PC-3 (cell line): ENCODE measurements at regions not wholly inside any gene's neighbourhood (a gene's known extent, or its start where the extent isn't known, plus 50 kb on each side); places are given as distances from the start of the nearest gene placed in this dataset.

Source experiments
- ATAC-seq: fragments of 200-7000 bp; cut with Tn5 transposase; 2 replicates; pipeline ENCODE4 v1.9.1; 2020; ENCODE audit warnings: mild to moderate bottlenecking, moderate library complexity
- BruUV-seq: library from RNA; stranded (reverse); fragments of 400-500 nt; replicated peaks from 2 replicates; lab custom pipeline; 2021; lab: Mats Ljungman, UMichigan
- CTCF ChIA-PET: fragments of 300-600 bp; sonication (Branson Sonifier 250); formaldehyde crosslinking; loops from one replicate; lab custom pipeline; 2022; ENCODE audit warnings: antibody characterized with exemption; lab: Charles Lee
- POLR2A ChIA-PET: fragments of 300-600 bp; sonication (Branson Sonifier 250); formaldehyde crosslinking; loops from one replicate; lab custom pipeline; 2022; ENCODE audit warnings: antibody characterized with exemption; ENCODE audit not compliant: unreplicated experiment; lab: Charles Lee
- DNase-seq: peaks from one replicate; pipeline ENCODE4 v3.0.0-alpha.2; 2015
- H2AFZ ChIP-seq: fragments of 300-600 bp; sonication (generic); 2 replicates; pipeline ENCODE4 v1.6.0; 2016; ENCODE audit warnings: antibody characterized with exemption, low read length
- H3F3A ChIP-seq: fragments of 300-600 bp; sonication (generic); one replicate; pipeline ENCODE4 v1.6.0; 2017; ENCODE audit warnings: antibody characterized with exemption, low read length, control low read depth, mild to moderate bottlenecking; ENCODE audit not compliant: unreplicated experiment
- H3K27ac ChIP-seq: fragments of 300-600 bp; sonication (generic); 2 replicates; pipeline ENCODE4 v1.5.1; 2016; ENCODE audit warnings: mild to moderate bottlenecking, low read length
- H3K27me3 ChIP-seq: fragments of 300-600 bp; sonication (generic); 2 replicates; pipeline ENCODE4 v1.6.1; 2016; ENCODE audit warnings: low read length, mixed read lengths
- H3K36me3 ChIP-seq: fragments of 300-600 bp; sonication (generic); 2 replicates; pipeline ENCODE4 v1.6.1; 2016; ENCODE audit warnings: low read depth, mixed run types, low read length, mixed read lengths
- H3K4me1 ChIP-seq: fragments of 300-600 bp; sonication (generic); 2 replicates; pipeline ENCODE4 v1.5.1; 2016; ENCODE audit warnings: low read length; ENCODE audit not compliant: insufficient read depth
- H3K4me2 ChIP-seq: fragments of 300-600 bp; sonication (generic); 2 replicates; pipeline ENCODE4 v1.6.0; 2016; ENCODE audit warnings: low read length
- H3K4me3 ChIP-seq: fragments of 300-600 bp; sonication (generic); 2 replicates; pipeline ENCODE4 v1.5.1; 2016; ENCODE audit warnings: mild to moderate bottlenecking, low read length, mixed read lengths
- H3K79me2 ChIP-seq: fragments of 300-600 bp; sonication (generic); 2 replicates; pipeline ENCODE4 v1.6.1; 2017; ENCODE audit warnings: low read length, mixed read lengths
- H3K9ac ChIP-seq: fragments of 300-600 bp; sonication (generic); 2 replicates; pipeline ENCODE4 v1.6.0; 2016; ENCODE audit warnings: mild to moderate bottlenecking, low read length
- H3K9me2 ChIP-seq: fragments of 300-600 bp; sonication (generic); replicated peaks from 2 replicates; pipeline ENCODE4 v1.6.1; 2016; ENCODE audit warnings: mixed run types, low read length, mixed read lengths
- H3K9me3 ChIP-seq: fragments of 300-600 bp; sonication (generic); 2 replicates; pipeline ENCODE4 v1.6.1; 2016; ENCODE audit warnings: low read length, mixed read lengths
- H4K20me1 ChIP-seq: fragments of 300-600 bp; sonication (generic); 2 replicates; pipeline ENCODE4 v1.6.1; 2016; ENCODE audit warnings: low read length, mixed read lengths
- CTCF ChIP-seq: fragments of 300-600 bp; sonication (generic); conservative IDR thresholded peaks from 2 replicates; pipeline ENCODE4 v1.5.1; 2017; ENCODE audit warnings: antibody characterized with exemption, low read depth, mild to moderate bottlenecking, low read length
- EZH2 ChIP-seq: fragments of 300-600 bp; sonication (generic); IDR thresholded peaks from one replicate; pipeline ENCODE4 v1.6.1; 2017; ENCODE audit warnings: antibody characterized with exemption, mild to moderate bottlenecking, low read length; ENCODE audit not compliant: unreplicated experiment
- EZH2phosphoT487 ChIP-seq: fragments of 300-600 bp; sonication (generic); IDR thresholded peaks from 2 replicates; pipeline ENCODE4 v1.6.1; 2018; ENCODE audit warnings: mild to moderate bottlenecking, antibody characterized with exemption, low read length, borderline replicate concordance
- intact Hi-C: fragments of 100-400 bp; cut with micrococcal nuclease; formaldehyde crosslinking; loops from 2 replicates; pipeline ENCODE4 v1.9.0; 2023

- Histone ChIP-seq H2AFZ (no peak overlapping the region), H3K79me2 (no peaks in the 10 kb centered on the region), H3K36me3 (no peaks in the 10 kb centered on the region), H3K27ac (no peak overlapping the region), H3K9me2 (no peaks in the 10 kb centered on the region), H3F3A (no peaks in the 10 kb centered on the region), H3K4me1 (no peaks in the 10 kb centered on the region), H4K20me1 (no peaks in the 10 kb centered on the region), H3K9ac (no peak overlapping the region), H3K27me3 (no peaks in the 10 kb centered on the region), H3K4me3 (no peak overlapping the region), H3K4me2 (no peak overlapping the region), H3K9me3 (peaks cover 17% of the 10 kb centered on the region; the same call in 1 of the 2 replicates)
- ATAC-seq (peak; percentile 45), DNase-seq (no peak)
- TF ChIP-seq CTCF: no peak
- no peak for TF ChIP-seq EZH2
- TF ChIP-seq EZH2phosphoT487: no peak
- BruUV-seq: no TSS peak
- CTCF ChIA-PET: interaction anchor here (0.5 kb wide), 1 partner anchor 879 kb away, joined by 4 read pairs; no protein-coding TSS in a partner anchor
- POLR2A ChIA-PET: no interaction called here
- intact Hi-C loops: no loop called here
These were observed 801.2 kb upstream of the ARPP21 start for GRCh38 chr3:34837848-34838741.

- Histone ChIP-seq H3K36me3 (no peaks in the 10 kb centered on the region), H3K27me3 (no peaks in the 10 kb centered on the region), H4K20me1 (no peaks in the 10 kb centered on the region), H3F3A (no peaks in the 10 kb centered on the region), H3K79me2 (no peaks in the 10 kb centered on the region), H3K9ac (no peak overlapping the region), H3K27ac (no peak overlapping the region), H3K9me3 (peaks cover 12% of the 10 kb centered on the region; the same call in 1 of the 2 replicates), H3K4me3 (no peak overlapping the region), H3K4me2 (no peak overlapping the region), H3K4me1 (no peaks in the 10 kb centered on the region), H3K9me2 (no peaks in the 10 kb centered on the region), H2AFZ (no peak overlapping the region)
- intact Hi-C loops: no loop called here
- POLR2A ChIA-PET: no interaction called here
- no peak for DNase-seq
- CTCF ChIA-PET: interaction anchor here (0.6 kb wide), 1 partner anchor 37 kb away, joined by 3 read pairs; no protein-coding TSS in a partner anchor
- TF ChIP-seq CTCF: no peak
- TF ChIP-seq EZH2: no peak
- TF ChIP-seq EZH2phosphoT487: no peak
- no peak for ATAC-seq
- BruUV-seq: no TSS peak
These were observed 796.4 kb upstream of the ARPP21 start for GRCh38 chr3:34842706-34843480.
